ENCODE measurements at regions not wholly inside any gene's neighbourhood (a gene's known extent, or its start where the extent isn't known, plus 50 kb on each side); places are given as distances from the start of the nearest gene placed in this dataset.

- DNase-seq = no peak
Measured at GRCh38 chr15:98146031-98146820, 185.7 kb downstream of the ARRDC4 start.

- DNase-seq = no peak
Measured at GRCh38 chr15:98147415-98147814, 186.9 kb downstream of the ARRDC4 start.

- no peak for DNase-seq
Measured at GRCh38 chr15:98150084-98150483, 189.6 kb downstream of the ARRDC4 start.

GRCh38 chr15:98150536-98150935, 190.0 kb downstream of the ARRDC4 start:
- DNase-seq = no peak

- DNase-seq = no peak
Measured at GRCh38 chr15:98151096-98151495, 190.6 kb downstream of the ARRDC4 start.

GRCh38 chr15:98152156-98152555, 191.7 kb downstream of the ARRDC4 start:
- DNase-seq = no peak

GRCh38 chr15:98154863-98155262, 194.4 kb downstream of the ARRDC4 start:
- DNase-seq = no peak

- DNase-seq = no peak
Measured at GRCh38 chr15:98155356-98155755, 194.9 kb downstream of the ARRDC4 start.

- DNase-seq = no peak
Measured at GRCh38 chr15:98160236-98160635, 199.7 kb downstream of the ARRDC4 start.

GRCh38 chr15:98163319-98164045, 203.0 kb downstream of the ARRDC4 start:
- no peak for DNase-seq

GRCh38 chr15:98164571-98164970, 204.1 kb downstream of the ARRDC4 start:
- no peak for DNase-seq

- DNase-seq = no peak
Measured at GRCh38 chr15:98164986-98165385, 204.5 kb downstream of the ARRDC4 start.

GRCh38 chr15:98167722-98168268, 207.3 kb downstream of the ARRDC4 start:
- DNase-seq = no peak

- DNase-seq = no peak
Measured at GRCh38 chr15:98169551-98169950, 209.0 kb downstream of the ARRDC4 start.

- no peak for DNase-seq
Measured at GRCh38 chr15:98174286-98174685, 213.8 kb downstream of the ARRDC4 start.

- no peak for DNase-seq
Measured at GRCh38 chr15:98174841-98175240, 214.3 kb downstream of the ARRDC4 start.

GRCh38 chr15:98177966-98178592, 217.6 kb downstream of the ARRDC4 start:
- DNase-seq = no peak

GRCh38 chr15:98178861-98179260, 218.4 kb downstream of the ARRDC4 start:
- DNase-seq = no peak

GRCh38 chr15:98187549-98187948, 227.0 kb downstream of the ARRDC4 start:
- no peak for DNase-seq

GRCh38 chr15:98190914-98191313, 230.4 kb downstream of the ARRDC4 start:
- DNase-seq = no peak

- no peak for DNase-seq
Measured at GRCh38 chr15:98195796-98196195, 235.3 kb downstream of the ARRDC4 start.

- DNase-seq = no peak
Measured at GRCh38 chr15:98196371-98196770, 235.9 kb downstream of the ARRDC4 start.

GRCh38 chr15:98202256-98202655, 241.8 kb downstream of the ARRDC4 start:
- no peak for DNase-seq

Data from activated naive CD4-positive, alpha-beta T cell treated with Interleukin-2 at 50 U/mL for 16 hours (primary cell).